ENCODE measurements at regions not wholly inside any gene's neighbourhood (a gene's known extent, or its start where the extent isn't known, plus 50 kb on each side); places are given as distances from the start of the nearest gene placed in this dataset.
A peak's percentile ranks its signal among the peaks of the same experiment; 100 is the strongest.

- no peak overlapping the region for H3K27ac ChIP-seq
- no peak overlapping the region for H3K4me3 ChIP-seq
- no peak for TF ChIP-seq EP300 (IDR thresholded peaks at IDR 0.05)
- TF ChIP-seq POLR2AphosphoS5 (IDR thresholded peaks at IDR 0.05): no peak
- TF ChIP-seq POLR2A (IDR thresholded peaks at IDR 0.05): no peak
- TF ChIP-seq, protein P1, sequence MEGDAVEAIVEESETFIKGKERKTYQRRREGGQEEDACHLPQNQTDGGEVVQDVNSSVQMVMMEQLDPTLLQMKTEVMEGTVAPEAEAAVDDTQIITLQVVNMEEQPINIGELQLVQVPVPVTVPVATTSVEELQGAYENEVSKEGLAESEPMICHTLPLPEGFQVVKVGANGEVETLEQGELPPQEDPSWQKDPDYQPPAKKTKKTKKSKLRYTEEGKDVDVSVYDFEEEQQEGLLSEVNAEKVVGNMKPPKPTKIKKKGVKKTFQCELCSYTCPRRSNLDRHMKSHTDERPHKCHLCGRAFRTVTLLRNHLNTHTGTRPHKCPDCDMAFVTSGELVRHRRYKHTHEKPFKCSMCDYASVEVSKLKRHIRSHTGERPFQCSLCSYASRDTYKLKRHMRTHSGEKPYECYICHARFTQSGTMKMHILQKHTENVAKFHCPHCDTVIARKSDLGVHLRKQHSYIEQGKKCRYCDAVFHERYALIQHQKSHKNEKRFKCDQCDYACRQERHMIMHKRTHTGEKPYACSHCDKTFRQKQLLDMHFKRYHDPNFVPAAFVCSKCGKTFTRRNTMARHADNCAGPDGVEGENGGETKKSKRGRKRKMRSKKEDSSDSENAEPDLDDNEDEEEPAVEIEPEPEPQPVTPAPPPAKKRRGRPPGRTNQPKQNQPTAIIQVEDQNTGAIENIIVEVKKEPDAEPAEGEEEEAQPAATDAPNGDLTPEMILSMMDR (IDR thresholded peaks at IDR 0.05): no peak
- no peaks in the 10 kb centered on the region for H3K9me3 ChIP-seq
- no peaks in the 10 kb centered on the region for H3K4me1 ChIP-seq
- H3K27me3 ChIP-seq: no peaks in the 10 kb centered on the region
- no peaks in the 10 kb centered on the region for H3K36me3 ChIP-seq
- no peak for ATAC-seq
- 83 to 100% methylated on average over 1 to 2 of the region's 2 CpGs for WGBS, 2 donors (ENCODE audit: low coverage in 1 of 2)
Measured at GRCh38 chr10:44685747-44686146, 225.4 kb upstream of the TMEM72 start.

DNA sequence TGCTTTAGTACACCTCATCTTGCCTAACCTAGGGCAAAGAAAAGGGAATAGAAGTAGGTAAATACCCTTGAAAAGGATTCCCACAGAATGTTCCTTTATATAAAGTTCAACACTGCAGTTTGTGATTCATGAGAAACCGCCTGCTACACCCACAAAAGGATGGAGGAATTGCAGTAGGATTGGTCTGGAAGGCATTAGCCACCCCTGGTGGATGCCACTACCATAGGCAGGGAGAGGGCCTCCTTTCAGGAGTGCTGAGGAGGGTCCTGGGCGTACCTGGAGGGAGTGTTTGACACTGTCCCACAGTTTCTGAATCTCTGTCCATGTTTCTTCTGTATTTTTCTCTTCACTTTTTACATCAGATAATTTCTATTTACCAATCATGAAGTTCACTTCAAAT is 221.8 kb upstream of the TMEM72 start:
- ATAC-seq: no peak
- no peaks in the 10 kb centered on the region for H3K9me3 ChIP-seq
- WGBS, 2 donors (ENCODE audit: low coverage in 1 of 2): 60 to 92% methylated on average over 1 of the region's 2 CpGs
- no peak overlapping the region for H3K4me3 ChIP-seq
- H3K27me3 ChIP-seq: no peaks in the 10 kb centered on the region
- TF ChIP-seq POLR2AphosphoS5 (IDR thresholded peaks at IDR 0.05): no peak
- TF ChIP-seq EP300 (IDR thresholded peaks at IDR 0.05): no peak
- TF ChIP-seq, protein P1 (IDR thresholded peaks at IDR 0.05): no peak
- no peak for TF ChIP-seq POLR2A (IDR thresholded peaks at IDR 0.05)
- H3K4me1 ChIP-seq: no peaks in the 10 kb centered on the region
- H3K27ac ChIP-seq: no peak overlapping the region
- no peaks in the 10 kb centered on the region for H3K36me3 ChIP-seq

- no peaks in the 10 kb centered on the region for H3K4me1 ChIP-seq
- no peaks in the 10 kb centered on the region for H3K36me3 ChIP-seq
- TF ChIP-seq POLR2AphosphoS5 (IDR thresholded peaks at IDR 0.05) (no peak), EP300 (IDR thresholded peaks at IDR 0.05) (no peak), POLR2A (IDR thresholded peaks at IDR 0.05) (no peak)
- TF ChIP-seq, protein P1 (IDR thresholded peaks at IDR 0.05): no peak
- peak overlapping the region in 2 of 4 donors; percentile 20 to 24 for H3K27ac ChIP-seq
- peaks cover 0 to 19% (median 0%) of the 10 kb centered on the region in 3 donors for H3K9me3 ChIP-seq
- 43% methylated on average over 5 of the region's 6 CpGs; no CpG with 5 or more reads in 1 of the 2 donors for WGBS, 2 donors (ENCODE audit: low coverage in 1 of 2)
- peak; percentile 71 for ATAC-seq
- H3K27me3 ChIP-seq: no peaks in the 10 kb centered on the region
- no peak overlapping the region for H3K4me3 ChIP-seq
Measured at GRCh38 chr10:44696496-44696895, 214.6 kb upstream of the TMEM72 start.

GRCh38 chr10:44697116-44697515 is 214.0 kb upstream of the TMEM72 start:
- Histone ChIP-seq H3K9me3 (peaks cover 0 to 25% (median 0%) of the 10 kb centered on the region in 3 donors), H3K27ac (peak overlapping the region in 1 of 4 donors; percentile 20), H3K4me3 (no peak overlapping the region), H3K4me1 (no peaks in the 10 kb centered on the region), H3K27me3 (no peaks in the 10 kb centered on the region), H3K36me3 (no peaks in the 10 kb centered on the region)
- no peak for ATAC-seq
- 31 to 36% methylated on average over 1 to 2 of the region's 2 CpGs for WGBS, 2 donors (ENCODE audit: low coverage in 1 of 2)
- no peak for TF ChIP-seq POLR2AphosphoS5 (IDR thresholded peaks at IDR 0.05)
- TF ChIP-seq, protein P1 (IDR thresholded peaks at IDR 0.05): no peak
- no peak for TF ChIP-seq POLR2A (IDR thresholded peaks at IDR 0.05)
- TF ChIP-seq EP300 (IDR thresholded peaks at IDR 0.05): no peak

- no peak for ATAC-seq
- H3K4me3 ChIP-seq: no peak overlapping the region
- no peaks in the 10 kb centered on the region for H3K36me3 ChIP-seq
- no peaks in the 10 kb centered on the region for H3K4me1 ChIP-seq
- peaks cover 0 to 48% (median 0%) of the 10 kb centered on the region in 3 donors for H3K9me3 ChIP-seq
- no peaks in the 10 kb centered on the region for H3K27me3 ChIP-seq
- H3K27ac ChIP-seq: no peak overlapping the region
- TF ChIP-seq, protein P1 (IDR thresholded peaks at IDR 0.05): no peak
- no peak for TF ChIP-seq POLR2A (IDR thresholded peaks at IDR 0.05)
- TF ChIP-seq POLR2AphosphoS5 (IDR thresholded peaks at IDR 0.05): no peak
- no peak for TF ChIP-seq EP300 (IDR thresholded peaks at IDR 0.05)
- 89 to 90% methylated on average over 1 of the region's 1 CpG for WGBS, 2 donors (ENCODE audit: low coverage in 1 of 2)
Measured at GRCh38 chr10:44702531-44702930, 208.6 kb upstream of the TMEM72 start.
